ENCODE measurements at regions not wholly inside any gene's neighbourhood (a gene's known extent, or its start where the extent isn't known, plus 50 kb on each side); places are given as distances from the start of the nearest gene placed in this dataset.

DNA sequence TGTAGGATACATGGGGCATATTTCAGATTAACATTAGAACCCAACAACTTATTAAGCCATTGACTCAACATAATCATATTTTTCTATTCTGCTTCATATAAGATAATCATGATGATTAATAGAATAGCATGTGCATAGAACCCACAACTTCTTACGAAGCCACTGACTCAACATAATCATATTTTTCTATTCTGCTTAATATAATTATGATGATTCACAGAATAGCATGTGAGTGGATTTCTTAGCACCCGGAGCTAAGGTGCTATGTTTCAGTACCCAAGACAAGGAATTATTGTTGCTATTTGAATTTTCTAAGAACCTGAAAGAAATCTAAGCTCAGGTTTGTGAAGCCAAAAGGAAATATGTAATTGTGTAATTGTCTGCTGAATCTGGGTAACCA lies 96.8 kb downstream of the TENT5A start:
- TF ChIP-seq, protein P1, sequence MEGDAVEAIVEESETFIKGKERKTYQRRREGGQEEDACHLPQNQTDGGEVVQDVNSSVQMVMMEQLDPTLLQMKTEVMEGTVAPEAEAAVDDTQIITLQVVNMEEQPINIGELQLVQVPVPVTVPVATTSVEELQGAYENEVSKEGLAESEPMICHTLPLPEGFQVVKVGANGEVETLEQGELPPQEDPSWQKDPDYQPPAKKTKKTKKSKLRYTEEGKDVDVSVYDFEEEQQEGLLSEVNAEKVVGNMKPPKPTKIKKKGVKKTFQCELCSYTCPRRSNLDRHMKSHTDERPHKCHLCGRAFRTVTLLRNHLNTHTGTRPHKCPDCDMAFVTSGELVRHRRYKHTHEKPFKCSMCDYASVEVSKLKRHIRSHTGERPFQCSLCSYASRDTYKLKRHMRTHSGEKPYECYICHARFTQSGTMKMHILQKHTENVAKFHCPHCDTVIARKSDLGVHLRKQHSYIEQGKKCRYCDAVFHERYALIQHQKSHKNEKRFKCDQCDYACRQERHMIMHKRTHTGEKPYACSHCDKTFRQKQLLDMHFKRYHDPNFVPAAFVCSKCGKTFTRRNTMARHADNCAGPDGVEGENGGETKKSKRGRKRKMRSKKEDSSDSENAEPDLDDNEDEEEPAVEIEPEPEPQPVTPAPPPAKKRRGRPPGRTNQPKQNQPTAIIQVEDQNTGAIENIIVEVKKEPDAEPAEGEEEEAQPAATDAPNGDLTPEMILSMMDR (IDR thresholded peaks at IDR 0.05; ENCODE audit: low read depth, low read length, missing control alignments), result no peak
- DNase-seq (ENCODE audit: low read depth), result no peak
- H3K4me3 ChIP-seq (ENCODE audit: low read depth, low read length), result no peak overlapping the region
- in situ Hi-C loops (cut with HindIII; ENCODE audit: low sequenced_read_pairs), result no loop called here

DNA sequence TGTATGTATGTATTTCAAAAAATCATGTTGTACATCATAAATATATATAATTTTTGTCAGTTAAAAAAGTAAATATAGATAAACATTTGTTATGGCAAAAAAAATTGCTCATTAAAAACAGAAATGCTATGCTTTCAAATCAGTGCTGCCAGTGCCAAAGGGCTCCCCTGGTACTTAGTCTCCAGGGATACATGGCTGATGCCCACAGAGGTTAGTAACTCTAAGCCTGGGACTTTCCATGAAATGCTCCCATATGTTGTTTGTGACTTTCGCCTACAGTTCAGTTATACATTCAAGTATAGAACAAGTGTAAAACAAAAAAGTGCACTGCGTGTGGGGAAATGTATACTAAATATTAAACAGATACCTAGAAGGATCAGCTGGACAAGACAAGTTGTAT lies 104.0 kb downstream of the TENT5A start:
- in situ Hi-C loops (cut with HindIII; ENCODE audit: low sequenced_read_pairs), result no loop called here
- TF ChIP-seq, protein P1 (IDR thresholded peaks at IDR 0.05; ENCODE audit: low read depth, low read length, missing control alignments), result no peak

DNA sequence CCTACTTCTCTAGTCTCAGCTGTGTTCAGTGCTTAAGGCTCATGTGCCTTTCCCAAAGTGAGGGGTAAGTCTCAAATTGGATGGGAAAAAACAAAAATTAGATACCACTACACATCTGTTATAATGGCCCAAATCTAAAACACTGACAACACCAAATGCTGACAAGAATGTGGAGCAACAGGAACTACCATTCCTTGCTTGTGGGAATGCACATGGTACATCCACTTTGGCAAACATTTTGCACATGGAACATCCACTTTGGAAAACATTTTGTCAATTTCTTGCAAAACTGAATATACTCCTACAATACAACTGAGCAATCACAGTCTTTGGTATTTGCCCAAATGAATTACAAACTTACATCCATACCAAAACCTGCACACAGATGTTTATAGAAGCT lies 109.3 kb downstream of the TENT5A start:
- no peak overlapping the region for H3K4me3 ChIP-seq (ENCODE audit: low read depth, low read length)
- DNase-seq (ENCODE audit: low read depth), result no peak
- TF ChIP-seq, protein P1 (IDR thresholded peaks at IDR 0.05; ENCODE audit: low read depth, low read length, missing control alignments), result no peak
- in situ Hi-C loops (cut with HindIII; ENCODE audit: low sequenced_read_pairs), result no loop called here

More for the DNA sequence above, 104.0 kb downstream of the TENT5A start:
- DNase-seq (ENCODE audit: low read depth), result no peak
- H3K4me3 ChIP-seq (ENCODE audit: low read depth, low read length), result no peak overlapping the region

DNA sequence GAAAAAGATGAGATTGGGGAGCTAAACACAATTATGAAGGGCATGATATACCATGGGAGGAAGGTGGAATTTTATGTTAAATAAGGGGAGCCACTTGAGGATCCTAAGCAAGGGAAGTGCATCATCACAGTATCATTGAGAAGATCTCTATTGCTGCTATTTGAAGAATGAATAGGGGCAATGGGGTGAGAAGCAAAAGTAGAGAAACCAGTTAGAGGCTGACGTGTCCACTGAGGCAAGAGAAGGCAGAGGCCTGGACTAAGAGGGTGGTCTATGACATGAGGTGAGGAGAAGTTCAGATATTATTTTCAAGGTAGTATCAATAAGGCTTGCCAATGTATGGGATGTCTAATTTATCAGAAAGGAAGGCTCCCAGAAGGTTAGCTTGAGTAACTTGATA lies 111.6 kb downstream of the TENT5A start:
- DNase-seq (ENCODE audit: low read depth), result no peak
- in situ Hi-C loops (cut with HindIII; ENCODE audit: low sequenced_read_pairs), result no loop called here
- TF ChIP-seq, protein P1 (IDR thresholded peaks at IDR 0.05; ENCODE audit: low read depth, low read length, missing control alignments), result no peak
- H3K4me3 ChIP-seq (ENCODE audit: low read depth, low read length), result no peak overlapping the region

DNA sequence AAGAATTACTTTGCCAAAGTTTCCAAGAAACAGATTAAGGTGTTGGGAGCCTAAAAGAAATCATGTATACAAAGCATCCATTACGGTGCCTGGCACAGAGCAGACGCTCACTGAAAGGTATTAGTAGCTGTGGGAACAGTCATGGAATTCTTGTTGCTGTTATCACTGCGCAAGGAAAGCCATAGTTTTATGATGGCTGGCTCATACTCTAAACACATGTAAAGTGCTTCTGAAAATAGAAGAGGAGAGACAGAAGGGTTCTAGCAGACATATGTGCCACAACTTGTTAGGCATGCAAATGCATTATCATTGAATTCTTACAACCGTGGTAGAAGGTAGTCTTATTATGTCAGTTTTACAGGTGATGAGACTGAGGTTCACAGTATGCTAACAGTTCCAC lies 112.4 kb downstream of the TENT5A start:
- in situ Hi-C loops (cut with HindIII; ENCODE audit: low sequenced_read_pairs), result no loop called here
- H3K4me3 ChIP-seq (ENCODE audit: low read depth, low read length), result no peak overlapping the region
- TF ChIP-seq, protein P1 (IDR thresholded peaks at IDR 0.05; ENCODE audit: low read depth, low read length, missing control alignments), result no peak
- DNase-seq (ENCODE audit: low read depth), result no peak

DNA sequence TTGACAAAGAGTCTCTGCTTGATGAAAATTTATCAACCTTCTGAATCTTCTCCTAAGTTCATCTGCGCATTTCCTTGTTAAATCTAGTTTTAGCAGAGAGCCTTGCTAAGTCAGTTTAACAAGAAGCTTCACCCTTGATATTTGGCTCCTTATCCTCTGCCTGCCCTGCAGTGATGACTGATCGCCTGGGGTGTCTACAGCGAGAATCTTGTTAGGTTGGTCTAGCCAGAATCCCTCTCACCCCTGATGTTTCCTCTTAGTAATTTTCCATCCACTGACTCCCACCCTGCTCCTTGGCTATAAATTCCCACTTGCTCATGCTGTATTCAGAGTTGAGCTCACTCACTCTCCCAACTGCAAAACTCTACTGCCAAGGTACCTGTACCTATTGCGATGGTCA lies 114.1 kb downstream of the TENT5A start:
- DNase-seq (ENCODE audit: low read depth), result no peak
- in situ Hi-C loops (cut with HindIII; ENCODE audit: low sequenced_read_pairs), result no loop called here
- H3K4me3 ChIP-seq (ENCODE audit: low read depth, low read length), result no peak overlapping the region
- TF ChIP-seq, protein P1 (IDR thresholded peaks at IDR 0.05; ENCODE audit: low read depth, low read length, missing control alignments), result no peak
